UCSD-AML1 (cell line): ENCODE measurements at regions not wholly inside any gene's neighbourhood (a gene's known extent, or its start where the extent isn't known, plus 50 kb on each side); places are given as distances from the start of the nearest gene placed in this dataset.

Experiments
- DNase-seq: peaks from one replicate; lab custom pipeline; 2025; ENCODE audit not compliant: unreplicated experiment; lab: John Stamatoyannopoulos, UW

DNA sequence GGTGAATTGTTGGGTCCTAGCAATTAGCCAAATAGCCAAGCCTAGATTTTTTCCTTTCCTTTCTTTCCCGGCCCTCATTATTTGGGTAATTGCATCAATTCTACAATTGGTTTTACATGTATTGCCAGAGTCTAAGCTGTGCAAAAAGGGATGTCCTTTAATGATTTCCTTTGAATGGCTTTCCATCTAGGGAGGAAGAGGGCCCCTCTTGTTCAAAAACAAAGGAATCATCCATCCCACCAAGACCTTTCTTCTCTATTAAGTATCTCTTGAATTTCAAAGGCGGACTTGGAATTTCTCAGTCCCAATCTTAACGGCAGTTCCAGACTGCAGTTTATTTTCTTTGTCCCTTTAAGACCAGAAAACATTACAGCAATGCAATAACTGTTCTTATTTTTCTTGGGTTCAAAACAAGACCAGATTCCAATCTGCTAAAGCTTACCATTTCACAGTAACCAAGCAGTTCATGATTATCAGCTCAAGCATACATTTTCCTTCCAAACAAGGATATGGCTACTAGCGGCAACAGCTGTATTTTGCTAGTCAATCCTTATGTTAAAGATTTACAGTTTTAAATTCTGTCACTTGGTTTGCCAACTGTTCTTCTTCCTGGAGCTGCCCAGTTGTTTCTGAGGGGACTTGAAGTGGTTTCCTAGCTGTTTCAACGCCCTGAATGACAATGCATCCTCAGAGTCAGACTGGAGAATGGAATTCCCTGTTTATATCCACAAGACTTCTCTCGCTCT, 91.4 kb upstream of the LRIG1 start:
- no peak for DNase-seq

DNA sequence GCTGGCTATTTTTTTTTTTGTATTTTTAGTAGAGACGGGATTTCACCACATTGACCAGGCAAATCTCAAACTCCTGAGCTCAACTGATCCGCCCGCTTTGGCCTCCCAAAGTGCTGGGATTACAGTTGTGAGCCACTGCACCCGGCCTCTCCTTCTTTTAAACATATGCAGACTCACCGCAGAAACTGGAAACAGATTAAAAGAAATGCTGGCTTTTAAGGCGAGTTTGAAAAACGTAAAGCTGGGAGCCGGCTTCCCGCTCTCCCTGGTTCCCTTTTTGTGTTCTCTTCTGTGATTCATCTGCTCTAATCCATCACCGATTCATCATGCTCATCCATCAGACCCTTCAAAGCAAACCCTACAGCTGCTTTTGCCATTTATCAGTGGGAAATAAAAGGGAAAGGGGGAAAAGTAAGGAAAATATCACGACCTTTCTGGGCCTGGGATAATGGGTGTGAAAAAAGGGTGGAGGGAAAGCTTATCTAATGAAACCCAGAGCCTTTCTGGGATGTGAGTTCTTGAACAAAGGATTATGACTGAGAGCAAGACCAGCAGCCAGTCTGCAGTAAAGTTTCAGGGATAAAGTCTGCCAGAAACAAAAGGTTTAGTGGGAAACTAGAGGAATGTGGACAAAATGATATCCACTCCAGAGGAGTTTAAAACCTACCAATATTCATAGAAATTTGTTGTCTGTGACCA, 92.3 kb upstream of the LRIG1 start:
- no peak for DNase-seq

DNA sequence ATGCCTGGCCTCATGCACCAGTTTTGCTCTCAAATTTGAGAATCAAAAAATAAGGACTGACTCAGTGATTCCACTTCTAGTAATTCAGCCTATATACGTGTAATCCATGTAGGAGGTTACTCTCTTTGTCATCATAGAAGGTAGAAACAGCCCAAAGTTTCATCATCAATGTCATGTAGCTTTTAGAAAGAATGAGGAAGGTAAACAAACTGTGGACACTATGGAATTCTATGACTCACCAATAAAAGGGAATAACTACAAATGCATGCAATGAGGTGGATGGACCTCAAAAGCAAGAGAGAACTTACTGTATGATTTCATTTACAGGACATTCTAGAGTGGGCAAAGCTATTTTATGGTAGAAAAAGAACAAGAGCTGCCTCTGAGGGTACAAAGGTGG, 93.2 kb upstream of the LRIG1 start:
- DNase-seq, result no peak

DNA sequence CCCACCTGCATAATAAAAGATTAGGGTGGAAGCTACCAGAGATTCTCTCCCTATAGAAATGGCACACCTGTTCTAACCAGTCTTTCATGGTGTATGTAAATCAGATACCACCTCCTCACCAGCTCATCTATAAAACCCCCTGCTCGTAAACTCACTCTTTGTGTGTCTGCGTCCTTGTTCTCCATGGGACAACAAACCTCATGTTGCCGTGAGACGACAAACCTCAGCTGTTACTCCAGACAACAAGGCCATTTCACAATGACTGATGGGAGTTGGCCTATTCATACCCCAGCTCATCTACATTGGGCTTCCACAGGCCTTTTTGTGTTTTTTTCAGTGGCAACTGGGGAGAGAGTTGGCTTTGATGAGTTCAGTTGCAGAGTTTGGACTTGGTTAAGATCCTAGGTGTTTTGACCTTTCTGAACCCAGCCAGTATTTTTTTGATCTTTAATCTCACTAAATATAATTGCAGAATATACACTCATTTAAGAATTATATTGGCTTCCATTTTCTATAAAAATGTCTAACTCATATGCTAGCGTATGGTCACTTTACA, 96.6 kb upstream of the LRIG1 start:
- no peak for DNase-seq

DNA sequence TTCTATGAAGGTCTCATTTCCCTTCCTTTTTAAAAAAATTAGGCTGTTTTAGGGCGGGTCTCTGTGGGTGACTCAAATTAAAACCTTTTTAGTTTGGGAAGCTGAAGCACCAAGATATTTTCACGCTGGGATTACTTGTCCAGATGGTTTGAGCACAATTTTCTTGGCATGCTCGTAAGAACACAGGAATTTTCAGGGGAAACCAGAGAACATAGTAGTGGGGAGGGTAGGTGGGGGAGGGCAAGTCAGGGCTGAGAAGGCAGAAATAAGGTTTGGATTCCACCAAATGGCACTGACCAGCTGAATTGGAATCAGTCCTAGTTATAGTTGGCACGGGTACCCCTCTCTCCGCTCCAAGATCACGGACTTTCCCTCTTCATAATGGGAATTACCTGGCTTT, 97.3 kb upstream of the LRIG1 start:
- DNase-seq, result no peak

DNA sequence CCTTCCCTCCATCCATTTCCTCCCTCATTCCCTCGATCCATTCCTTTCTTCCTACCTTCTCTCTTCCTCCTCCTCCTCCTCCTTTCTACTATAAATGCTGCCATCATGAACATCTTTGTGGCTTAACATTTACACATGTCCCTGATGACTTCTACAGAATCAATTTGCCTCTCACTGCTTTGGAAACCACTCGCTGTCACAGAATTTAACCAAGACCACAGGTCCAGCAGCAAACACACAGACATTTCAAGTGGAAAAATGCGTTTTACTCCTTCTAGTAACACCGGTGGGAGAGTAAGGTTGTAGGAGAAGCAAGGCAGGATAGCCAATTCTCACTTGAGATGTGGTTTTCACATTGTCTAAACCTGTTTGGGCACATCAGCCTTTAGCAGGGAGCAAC, 101.4 kb upstream of the LRIG1 start:
- no peak for DNase-seq

DNA sequence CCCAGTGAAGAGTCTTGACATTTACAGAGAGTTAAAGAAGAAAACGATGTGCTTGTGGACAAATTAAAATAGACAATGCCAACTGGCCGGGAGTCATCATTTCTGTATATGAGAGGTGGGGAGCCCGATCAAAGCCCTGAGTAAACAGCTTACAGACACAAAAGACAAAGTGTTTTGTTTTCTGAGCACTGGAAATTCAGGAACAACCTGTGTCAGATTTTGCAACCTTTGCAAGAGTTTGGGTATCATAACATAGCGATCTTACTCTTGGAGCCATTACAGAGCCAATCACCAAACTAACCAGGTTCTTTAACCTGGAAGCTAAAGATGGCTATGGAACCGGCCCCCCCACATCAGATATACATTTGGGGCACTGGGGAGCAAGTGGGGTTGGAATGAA, 101.9 kb upstream of the LRIG1 start:
- no peak for DNase-seq

DNA sequence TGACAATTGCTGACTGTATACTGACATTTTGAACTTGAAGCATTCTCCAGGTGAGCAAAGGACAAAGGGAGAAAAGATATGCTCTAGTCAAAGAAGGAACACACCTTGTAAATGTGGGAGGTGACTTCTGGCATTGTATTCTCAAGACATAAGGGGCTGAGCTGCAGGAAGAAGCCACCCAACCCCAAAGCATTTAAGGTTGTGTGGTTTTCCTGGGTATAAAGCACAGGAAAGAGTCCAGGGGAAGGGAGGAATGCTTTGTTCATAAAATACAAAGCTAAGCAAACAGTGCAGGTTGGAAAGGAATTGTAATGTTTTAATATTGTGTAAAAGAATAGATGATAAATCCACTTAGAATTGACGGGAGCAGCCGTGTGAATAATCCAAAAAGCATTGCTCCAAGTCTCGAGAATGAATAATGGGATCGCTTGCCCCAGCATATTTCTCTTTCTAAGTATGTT, 102.4 kb upstream of the LRIG1 start:
- DNase-seq, result no peak

DNA sequence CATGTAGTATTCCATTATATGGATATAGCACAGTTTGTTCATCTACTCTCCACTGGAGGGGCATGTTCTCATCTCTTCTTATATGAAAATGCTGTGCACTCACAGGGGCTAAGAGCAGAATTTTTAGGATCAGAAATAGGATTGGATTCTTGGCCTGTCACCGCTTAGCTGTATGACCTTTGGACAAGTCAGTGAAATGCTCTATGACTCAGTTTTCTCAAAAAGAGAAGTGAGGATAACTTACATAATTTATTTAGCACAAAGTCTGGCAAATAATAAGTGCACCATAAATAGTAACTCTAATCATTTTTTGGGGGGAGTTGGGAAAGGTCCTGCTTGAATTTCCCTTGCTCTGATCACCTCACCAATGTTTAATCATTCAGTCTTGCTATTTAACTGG, 103.7 kb upstream of the LRIG1 start:
- no peak for DNase-seq

DNA sequence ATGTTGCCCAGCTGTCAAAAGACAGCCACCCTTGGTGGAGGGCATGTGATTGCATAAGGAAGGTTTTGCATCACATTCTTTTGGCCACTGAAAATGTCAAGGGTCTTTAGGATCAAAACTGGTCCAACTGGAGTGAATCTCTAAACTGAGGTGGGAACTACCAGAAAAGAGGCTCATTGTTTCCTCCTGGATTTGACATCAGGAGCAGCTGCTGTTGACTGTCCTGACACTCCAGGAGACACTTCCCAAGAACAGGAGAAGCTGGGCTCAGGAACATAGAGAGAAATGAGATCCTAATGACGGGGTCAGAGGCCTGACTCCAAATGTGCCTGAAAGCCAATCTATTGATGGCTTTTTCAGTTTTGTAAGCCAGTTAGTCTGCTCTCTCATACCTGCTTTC, 105.3 kb upstream of the LRIG1 start:
- no peak for DNase-seq

DNA sequence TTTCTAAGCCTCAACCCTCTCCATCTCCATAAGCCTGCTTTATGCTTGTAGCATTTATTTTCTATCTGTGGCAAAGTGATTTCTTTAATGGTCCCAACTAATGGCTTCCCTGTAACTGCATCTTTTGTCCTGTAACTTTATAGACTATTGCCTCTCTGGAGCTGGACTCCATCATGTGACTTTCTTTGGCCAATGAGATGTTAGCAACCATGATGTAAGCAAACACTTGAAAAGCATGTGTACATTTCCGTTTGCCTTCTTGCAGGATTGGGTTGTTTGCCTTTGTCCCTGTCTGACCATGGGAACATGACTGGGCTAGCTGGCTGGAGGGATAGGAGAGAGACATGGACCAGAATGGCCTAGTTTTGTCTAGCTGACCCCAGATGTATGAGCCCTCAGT, 106.0 kb upstream of the LRIG1 start:
- no peak for DNase-seq

DNA sequence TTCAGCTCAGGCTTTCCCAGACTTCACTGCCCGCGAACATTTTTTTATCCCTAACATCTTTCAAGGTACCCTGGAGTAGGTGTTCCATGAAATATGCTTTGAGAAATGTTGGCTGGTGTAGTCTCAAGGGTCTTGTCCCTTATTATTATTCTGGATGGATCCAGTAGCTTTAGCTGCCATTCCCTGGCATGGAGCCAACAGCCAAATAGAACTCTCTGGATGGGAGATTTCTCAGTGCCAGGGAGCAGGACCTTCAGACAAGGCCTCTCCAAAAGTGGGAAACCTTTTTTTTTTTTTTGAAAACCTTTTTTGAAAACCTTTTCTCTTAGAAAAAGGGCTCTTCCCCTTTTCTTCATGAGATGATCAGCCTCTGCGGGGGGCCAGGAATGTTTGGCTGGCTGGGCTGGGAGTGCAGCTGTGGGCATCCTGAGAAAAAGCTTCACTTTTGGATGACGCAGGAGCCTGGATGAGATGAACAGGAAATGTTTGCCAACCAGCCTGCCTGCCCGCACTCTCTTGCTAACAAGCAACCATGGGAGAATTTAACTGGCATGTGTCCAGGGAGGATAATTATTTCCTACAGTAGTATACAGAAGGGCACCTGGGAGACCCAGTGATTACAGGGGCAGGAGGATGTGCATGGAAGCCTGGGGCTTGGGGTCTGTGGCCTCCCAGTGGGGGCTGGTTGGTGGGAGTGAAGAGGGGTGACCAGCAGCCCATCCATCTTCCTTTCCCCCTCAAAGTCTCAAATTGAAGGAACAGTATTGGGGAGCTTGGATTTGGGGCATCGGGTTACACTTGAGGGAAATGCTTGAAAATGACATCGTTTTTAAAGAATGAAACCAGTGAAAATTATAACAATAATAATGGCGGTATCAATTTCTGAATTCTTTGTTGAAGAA, 109.1 kb upstream of the LRIG1 start:
- DNase-seq, result no peak

DNA sequence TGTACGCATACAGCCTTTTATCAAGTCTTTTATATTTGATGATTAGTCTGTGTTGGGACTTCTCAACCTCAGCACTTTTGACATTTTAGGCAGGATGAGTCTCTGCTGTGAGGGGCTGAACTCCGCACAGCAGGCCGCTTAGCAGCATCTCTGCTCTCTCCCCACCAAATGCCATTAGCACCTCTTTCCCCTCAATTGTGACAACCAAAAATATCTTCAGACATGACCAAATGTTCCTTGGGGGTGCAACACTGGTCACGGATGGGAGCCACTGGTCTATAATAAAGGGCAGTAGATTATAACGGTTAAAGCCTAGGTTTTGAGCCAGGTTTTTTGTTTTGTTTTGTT, 109.7 kb upstream of the LRIG1 start:
- DNase-seq, result no peak

DNA sequence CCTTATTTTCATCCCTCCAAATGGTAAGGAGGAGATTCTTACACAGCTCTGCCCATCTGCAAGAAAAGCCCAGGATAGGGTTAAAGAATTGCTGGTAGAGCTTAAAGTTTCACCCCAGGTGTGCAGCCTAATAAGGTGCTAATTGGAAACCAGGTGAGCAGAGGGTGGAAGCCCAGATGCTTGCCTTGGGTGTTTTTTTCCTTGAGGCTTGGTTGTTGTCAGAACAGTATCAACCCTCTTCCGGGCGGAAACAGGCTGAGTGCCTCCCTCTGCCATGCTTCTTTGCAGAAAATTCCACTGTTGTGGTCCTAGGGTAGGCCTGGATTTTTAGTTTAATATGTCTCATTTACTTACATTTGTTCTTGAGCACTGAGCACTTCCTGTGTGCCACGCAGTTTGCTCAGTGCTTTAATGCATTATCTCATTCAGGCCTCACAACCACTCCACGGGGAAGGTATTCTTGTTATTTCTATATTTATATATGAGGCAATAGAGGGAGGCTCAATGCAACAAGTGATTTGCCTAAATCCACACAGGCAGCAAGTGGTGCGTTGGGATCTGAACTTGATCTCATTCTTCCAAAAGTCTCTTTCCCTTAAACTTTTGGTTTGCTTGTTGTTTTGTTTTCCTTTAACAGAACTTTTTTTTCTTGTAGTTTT, 115.0 kb upstream of the LRIG1 start:
- DNase-seq, result no peak

DNA sequence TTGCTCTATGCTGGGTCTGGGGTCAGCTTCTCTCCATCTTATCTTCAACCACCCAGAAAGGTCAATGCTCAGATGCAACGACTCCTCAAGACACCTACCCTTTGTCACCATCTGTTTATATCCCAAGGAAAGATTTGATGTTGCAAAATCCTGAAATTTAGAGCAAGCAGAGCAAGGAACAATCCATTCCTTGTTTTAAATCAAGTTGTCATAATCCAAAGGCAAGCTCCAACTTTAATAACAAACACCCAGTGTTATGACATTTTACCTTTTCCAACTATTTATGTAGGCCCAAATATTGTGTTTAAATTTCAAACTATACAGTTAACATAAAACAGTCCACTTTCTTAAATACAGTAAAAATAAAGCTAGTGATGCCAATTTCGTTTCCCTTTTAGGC, 116.5 kb upstream of the LRIG1 start:
- no peak for DNase-seq

DNA sequence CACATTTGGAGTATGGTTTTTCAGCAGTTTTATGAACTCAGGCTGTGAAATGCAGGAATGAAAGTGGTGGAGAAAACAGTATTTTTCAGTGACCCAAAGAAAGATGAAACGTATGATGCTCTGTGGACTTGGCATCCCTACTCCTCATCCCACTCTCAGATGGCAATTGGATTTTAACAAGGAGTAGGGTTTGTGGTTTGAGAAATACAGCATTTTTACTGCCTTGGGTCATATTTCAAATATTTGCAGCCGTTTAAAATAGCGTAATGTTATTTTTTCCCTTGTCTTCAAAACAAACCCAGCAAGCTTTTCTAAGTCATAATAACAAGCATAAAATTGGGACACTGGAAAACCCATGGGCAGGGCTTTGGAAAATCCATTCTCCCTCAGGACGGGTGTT, 117.2 kb upstream of the LRIG1 start:
- no peak for DNase-seq

DNA sequence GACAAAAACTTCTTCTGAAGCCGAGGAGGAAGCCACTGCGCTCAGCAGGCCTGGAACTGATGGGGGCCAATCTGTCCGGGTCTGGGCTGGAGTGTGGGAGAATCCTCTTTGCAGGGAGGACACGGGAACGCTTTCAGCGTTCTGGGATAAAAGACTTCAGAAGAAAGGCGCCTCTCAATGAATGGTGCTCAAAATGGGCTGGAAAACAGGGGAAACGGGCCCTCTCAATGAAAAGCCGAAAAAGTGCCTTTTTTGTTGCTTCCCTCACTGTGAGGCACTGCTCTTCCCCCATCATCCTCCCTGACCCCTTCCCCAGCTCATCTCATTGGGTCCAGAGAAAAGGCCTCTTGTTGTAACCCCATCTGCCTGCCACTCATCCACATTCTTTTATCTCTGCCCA, 119.5 kb upstream of the LRIG1 start:
- no peak for DNase-seq

DNA sequence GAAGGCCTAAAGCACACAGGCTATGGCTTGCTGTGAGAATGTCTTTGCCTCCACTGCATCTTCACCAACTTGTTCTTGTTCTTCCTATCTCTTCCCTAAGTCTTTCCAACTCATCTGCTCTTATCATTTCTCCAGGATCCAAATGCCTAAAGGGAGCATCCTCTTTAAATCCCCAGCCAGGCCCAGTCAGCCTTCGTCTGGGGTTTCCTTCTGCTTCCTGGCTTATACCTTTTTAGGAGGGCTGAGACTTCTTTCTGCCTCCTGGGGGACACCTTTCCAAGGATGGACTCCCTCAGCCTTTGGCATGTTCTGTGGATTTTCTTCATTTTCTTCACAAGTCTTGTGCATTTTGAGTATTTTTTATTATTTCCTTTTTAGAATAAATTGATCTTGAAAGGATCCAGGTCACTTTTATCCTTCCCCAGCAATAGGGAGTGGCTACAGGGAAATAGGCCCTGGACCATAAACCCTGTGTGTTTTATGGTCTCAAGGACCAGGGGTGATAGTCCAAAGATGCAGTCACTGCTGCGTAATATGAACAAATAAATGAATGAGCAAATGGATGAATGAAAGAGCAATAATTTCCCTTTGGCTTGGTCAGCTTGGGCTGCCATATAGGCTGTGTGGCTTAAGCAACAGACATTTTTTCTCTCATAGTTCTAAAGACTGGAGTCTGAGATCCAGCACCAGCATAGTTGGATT, 122.1 kb upstream of the LRIG1 start:
- DNase-seq, result no peak

DNA sequence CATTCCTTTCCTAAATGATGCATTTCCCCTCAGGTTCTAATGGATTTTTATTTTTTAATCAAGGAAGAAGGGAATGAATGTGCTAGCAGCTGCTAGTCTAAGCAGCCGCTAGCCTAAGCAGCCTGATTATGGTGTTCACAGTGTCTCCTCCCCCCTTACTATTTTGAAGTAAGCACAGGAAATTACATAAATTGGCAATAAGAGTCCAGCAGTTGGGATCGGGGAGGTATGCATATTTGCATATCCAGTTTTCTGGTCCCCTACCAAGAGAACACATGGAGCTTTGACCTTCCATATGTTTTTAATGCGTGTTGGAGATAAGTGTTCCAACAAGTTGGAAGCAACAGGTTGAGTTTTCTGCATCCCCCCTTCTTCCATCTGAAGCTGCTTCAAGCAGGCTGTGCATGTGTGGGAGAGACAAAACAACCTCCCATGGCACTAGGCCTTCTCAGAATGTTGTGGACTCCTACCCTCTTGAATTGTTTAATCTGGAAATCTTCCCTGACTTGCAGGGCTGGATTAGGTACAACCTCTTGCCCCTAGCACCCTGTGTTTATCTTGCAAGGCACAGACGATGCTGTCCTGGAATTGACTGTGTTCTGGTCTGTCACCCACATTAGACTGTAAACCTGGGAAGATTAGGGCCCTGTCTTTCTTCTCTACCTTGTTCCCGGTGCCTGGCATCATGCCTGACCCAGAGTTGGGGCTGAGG, 124.8 kb upstream of the LRIG1 start:
- DNase-seq, result no peak
